GM18867 (cell line): ENCODE measurements at regions not wholly inside any gene's neighbourhood (a gene's known extent, or its start where the extent isn't known, plus 50 kb on each side); places are given as distances from the start of the nearest gene placed in this dataset.
"Not testable (repeated sequence)": the region's sequence is repeated elsewhere in the genome, so short reads cannot be mapped to it uniquely, and the experiment has no call there.

Experiments
- ATAC-seq: cut with Tn5 transposase; IDR thresholded peaks from one replicate; pipeline ENCODE4 v1.9.1; 2021; ENCODE audit warnings: mild to moderate bottlenecking, moderate library complexity; ENCODE audit not compliant: unreplicated experiment

DNA sequence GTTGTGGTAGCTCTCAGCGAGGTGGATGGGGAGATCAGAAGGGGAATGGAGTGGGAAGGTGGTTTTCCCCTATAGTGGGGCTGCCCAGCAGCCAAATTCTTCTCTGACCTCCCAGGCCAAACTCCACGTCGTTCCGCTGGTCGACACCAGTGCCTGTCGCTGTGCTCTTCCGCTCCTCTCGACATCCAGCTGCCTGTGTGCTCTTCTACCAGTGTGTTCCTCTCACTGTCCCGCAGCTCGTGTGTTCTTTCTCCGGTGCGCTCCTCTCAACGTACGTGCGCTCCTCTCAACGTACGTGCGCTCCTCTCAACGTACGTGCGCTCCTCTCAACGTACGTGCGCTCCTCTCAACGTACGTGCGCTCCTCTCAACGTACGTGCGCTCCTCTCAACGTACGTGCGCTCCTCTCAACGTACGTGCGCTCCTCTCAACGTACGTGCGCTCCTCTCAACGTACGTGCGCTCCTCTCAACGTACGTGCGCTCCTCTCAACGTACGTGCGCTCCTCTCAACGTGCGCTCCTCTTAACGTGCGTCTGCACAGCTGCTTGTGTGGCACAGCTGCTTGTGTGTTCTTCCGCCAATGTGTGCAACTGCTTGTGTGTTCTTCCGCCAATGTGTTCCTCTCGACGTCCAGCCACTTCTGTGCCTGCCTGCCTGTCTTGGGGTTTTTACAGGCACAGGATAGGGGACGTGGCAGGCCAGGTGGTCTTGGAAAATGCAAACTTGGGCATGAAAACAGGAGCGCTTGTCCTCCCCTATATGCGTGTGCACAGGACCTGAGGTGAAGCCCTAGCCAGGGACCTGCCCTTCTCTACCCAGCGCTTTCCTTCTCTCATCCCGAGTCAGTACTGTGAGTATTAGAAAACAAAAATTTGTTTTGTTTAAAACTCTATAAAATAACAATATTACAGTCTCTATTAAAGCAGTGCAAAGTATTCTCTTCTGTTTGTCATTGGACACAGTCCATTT is 991.1 kb downstream of the GBE1 start:
- ATAC-seq, result no peak

DNA sequence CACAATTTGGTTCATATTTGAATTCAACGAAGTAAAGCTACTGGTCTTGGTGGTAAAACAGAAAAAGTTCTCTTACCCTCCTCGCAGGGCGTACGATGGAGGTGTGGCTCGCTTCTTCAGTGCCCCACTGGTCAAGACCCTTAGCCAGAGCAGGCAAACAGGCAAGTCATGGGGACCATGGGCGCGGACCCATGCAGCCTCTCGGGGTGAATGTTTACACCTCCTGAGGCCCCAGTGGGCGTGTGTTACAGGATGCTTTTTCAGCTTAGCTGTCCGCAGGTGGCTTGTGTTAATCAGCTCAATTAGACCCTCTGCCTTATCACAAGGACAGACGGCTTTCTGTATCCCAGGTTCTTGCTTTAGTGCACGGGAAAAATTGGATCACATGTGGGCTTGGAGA is 991.8 kb downstream of the GBE1 start:
- no peak for ATAC-seq

DNA sequence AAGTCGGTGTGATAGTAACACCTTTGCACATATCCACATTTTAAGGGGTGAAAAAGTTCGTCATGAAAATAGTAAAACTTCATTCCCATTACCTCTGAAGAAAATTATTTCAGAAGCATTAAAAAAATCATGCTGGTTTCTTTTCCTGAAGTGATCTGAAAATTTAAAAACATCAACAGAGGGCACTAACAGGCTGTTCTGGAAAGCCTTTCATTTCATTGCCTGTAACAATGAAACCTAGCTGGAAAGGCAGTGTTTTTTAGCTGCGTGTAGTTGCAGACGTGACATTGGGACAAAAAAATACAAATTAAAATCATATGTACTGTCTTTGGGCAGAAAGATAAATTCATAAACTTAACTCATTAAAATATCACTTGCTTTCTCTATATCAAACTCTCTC is 993.8 kb downstream of the GBE1 start:
- no peak for ATAC-seq

DNA sequence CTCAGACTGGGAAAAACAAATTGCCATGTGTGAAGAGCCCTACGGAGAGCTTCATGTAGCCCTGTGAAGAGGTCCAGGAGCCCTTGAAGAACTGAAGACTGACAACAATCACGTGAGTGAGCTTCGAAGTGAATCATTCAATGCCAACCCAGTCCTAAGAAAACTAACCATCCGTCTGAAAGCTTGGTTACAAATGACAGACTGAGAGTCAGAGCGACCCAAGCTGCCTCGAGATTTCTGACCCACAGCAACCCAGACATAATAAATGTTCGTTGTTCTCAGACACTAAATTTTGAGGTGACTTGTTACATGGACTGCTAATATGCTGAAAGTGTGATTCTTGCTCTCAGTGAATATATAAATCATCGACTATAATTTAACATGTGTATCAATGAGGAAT is 987.2 kb upstream of the ROBO1 start:
- ATAC-seq, result no peak

DNA sequence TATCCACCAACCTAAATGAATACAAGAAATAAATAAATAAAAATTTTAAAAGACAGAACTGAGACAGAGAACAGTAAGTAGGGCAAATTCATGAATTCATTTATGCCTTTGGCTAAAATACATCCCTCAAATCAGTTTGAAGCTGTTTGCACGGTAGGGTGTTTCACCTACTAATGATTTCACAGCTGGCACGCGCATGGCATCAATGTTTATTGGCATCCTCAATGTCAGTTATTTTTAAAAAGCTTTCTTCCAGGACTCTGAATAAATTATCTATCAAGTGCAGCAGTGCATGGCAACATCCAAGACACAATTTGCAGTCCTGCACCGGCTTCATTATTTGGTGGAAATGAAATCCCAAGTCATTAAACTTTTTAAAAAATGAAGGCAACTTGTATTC is 985.2 kb upstream of the ROBO1 start:
- no peak for ATAC-seq

DNA sequence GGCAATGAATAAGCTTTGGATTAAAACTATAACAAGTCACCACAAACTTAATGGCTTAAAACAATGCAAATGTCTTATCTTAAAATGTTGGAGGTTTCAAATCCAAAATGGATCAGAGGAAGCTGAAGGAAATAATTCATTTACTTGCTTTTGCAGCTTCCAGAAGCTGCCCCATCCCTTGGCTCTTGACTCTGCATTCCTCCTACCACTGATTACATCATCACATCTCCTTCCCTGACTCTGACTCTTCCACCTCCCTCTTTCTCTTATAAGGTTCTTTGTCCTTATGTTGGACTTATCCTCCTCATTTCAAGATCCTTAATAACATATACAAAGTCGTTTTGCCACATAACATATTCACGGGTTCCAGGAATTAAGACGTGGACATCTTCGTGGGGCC is 982.8 kb upstream of the ROBO1 start:
- no peak for ATAC-seq

DNA sequence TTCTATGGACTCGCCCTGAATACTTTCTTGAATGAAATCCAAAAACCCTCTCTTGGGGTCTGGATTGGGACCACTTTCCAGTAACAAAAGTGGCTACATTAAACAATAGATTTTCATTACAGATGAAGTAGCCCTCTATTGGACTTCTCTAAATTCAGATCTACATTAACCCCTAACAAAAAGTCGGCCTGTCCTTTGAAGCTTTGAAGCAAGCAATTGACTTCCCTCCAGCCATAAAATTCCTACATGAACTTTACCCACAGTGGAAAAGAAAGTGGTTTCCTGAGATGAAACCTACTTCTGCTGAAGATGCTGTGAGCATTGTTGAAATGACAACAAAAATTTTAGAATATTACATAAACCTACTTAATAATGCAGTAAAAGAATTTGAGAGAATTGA is 967.1 kb upstream of the ROBO1 start:
- ATAC-seq, result no peak

DNA sequence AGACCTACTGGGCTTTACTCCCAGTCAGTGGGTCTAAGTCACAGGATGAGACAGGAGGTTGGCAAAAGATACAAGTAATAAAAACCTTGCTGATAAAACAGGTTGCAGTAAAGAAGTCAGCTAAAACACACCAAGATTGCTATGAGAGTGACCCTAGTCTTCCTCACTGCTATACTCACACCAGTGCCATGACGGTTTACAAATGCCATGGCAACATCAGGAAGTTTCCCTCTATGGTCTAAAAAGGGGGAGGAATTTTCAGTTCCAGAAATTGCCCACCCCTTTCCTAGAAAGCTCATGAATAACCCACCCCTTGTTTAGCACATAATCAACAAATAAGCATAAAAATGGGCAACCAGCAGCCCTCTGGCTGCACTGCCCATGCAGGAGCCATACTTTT is 966.7 kb upstream of the ROBO1 start:
- ATAC-seq, result no peak

DNA sequence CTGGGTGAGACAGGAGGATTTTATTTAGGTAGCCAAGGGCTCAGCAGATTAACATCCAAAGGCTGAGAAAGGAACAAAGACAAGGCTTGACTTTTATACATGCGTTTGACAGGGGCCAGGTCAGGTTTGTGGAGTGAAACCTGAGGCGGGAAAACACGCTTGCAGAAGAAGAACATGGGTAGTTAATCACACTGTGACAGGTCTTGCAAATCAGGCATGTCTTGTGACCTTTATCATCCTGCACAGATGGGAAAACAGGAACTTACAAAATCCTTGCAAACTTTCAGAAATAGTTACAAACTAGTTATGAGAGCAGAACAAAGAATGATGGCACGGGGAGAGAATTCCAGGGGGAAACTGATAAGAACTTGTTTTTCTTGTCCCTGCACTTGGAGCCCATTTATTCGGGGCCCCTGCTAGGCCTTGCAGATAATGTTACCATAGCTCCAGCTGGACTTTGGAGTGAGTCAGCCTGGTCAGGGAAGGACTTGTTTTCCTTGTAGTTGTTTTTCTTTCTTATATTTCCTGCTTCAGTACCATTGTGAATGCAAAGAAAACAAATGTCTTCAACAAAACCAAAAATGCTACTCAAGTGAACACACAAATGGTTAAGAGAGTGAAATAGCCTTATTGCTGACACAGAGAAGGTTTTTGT is 965.9 kb upstream of the ROBO1 start:
- no peak for ATAC-seq

DNA sequence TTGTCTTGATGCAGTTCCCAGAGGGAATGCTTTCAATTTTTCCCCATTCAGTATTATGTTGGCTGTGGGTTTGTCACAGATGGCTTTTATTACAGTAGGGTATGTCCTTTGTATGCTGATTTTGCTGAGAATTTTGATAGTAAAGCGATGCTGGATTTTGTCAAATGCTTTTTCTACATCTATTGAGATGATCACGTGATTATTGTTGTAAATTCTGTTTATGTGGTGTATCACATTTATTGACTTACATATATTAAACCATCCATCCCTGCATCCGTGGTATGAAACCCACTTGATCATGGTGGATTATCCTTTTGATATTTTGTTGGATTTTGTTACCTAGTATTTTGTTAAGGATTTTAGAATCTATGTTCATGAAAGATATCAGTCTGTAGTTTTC is 959.8 kb upstream of the ROBO1 start:
- ATAC-seq, result not testable (repeated sequence)

DNA sequence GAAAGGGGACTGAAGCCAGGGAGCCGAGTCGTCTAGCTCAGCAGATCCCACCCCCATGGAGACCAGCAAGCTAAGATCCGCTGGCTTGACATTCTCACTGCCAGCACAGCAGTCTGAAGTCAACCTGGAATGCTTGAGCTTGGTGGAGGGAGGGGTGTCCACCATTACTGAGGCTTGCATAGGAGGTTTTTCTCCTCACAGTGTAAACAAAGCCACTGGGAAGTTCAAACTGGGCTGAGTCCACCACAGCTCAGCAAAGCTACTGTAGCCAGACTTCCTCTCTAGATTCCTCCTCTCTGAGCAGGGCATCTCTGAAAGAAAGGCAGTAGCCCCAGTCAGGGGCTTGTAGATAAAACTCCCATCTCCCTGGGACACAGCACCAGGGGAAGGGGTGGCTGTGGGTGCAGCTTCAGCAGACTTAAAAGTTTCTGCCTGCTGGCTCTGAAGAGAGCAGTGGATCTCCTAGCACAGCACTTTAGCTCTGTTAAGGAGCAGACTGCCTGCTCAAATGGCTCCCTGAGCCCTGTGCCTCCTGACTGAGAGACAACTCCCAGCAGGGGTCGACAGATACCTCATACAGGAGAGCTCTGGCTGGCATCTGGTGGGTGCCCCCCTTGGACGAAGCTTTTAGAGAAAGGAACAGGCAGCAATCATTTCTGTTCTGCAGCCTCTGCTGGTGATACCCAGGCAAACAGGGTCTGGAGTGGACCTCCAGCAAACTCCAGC is 942.0 kb upstream of the ROBO1 start:
- ATAC-seq, result not testable (repeated sequence)

DNA sequence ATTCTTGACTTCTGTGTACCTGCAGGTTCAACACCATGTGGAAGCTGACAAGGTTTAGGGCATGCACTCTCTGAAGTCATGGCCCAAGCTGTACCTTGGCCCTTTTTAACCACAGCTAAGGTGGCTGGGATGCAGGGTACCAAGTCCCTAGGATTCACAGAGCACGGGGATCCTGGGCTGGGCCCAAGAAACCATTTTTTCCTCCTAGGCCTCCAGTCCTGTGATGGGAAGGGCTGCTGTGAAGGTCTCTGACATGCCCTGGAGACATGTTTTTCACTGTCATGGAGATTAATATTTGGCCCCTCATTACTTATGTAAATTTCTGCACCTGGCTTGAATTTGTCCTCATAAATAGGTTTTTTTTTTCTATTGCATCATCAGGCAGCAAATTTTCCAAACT is 937.5 kb upstream of the ROBO1 start:
- no peak for ATAC-seq

DNA sequence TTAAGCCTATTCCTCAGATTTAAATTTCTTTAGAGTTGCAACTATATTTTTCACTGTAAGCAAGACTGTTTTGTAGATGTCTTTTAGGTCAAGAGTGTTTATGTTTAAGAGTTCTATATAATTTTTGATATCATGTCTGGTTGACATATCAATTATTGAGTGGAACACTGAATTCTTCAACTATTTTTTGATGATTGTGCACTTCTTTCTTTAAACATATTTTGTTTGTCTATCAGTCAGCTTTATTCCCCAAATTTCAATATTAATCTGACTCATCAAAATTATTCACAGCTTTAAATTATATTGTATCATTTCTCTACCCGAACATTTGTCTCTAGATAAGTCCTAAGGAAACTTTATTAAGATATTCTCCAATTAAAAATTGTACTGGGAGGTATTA is 933.6 kb upstream of the ROBO1 start:
- ATAC-seq, result no peak

DNA sequence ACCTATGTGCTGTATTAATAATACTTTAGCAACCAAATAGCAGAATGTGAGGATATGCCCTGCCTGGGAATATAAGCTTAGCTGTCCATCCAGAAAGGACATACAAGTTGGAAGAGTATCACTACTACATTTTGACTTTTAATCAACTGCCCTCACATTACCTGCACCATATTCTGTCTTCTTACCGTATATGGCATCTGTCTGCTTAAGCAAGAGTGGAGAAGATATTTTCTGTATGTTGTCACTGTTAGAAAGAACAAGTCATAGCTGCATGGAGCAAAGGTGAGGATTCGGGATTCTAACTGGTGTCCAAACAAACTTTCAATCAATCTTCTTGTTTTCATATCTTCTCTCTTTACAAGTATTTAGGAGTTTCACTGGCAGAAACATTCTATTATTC is 929.5 kb upstream of the ROBO1 start:
- ATAC-seq, result no peak

DNA sequence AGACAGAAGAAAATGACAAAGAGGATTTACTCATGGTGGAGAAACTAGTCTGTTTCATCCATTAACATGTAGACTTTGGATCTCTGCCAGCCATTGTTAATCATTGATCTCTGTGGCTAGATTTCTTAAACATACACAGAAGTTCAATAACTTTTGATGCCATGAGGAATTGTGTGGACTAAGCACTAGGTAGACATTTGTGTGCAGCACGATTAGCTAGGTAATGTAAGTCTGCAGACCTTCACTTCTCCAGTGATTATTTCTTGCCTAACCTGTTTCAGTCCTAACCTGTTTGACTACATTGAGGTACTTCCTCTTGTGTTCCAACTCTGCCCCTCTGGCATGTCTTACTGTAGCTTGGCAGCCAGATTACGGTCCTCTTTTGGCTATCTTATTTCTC is 928.5 kb upstream of the ROBO1 start:
- ATAC-seq, result no peak

DNA sequence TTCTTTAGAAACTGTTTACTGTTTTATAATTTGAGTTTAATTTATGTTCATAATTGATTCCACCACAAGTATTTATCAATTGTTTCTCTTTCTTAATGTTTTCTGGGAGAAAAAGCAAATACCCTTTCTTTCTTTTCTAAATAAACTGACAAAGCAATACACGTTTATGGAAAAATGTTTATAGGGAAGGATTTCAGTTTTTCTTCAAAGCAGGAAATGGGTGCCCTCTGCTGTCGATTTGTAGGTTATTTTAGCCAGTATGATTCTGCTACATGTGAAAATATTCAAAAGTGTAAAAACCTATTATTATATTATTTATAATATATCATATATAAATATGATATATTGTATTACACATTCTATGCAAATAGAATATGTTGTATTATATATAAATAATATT is 921.0 kb upstream of the ROBO1 start:
- no peak for ATAC-seq

DNA sequence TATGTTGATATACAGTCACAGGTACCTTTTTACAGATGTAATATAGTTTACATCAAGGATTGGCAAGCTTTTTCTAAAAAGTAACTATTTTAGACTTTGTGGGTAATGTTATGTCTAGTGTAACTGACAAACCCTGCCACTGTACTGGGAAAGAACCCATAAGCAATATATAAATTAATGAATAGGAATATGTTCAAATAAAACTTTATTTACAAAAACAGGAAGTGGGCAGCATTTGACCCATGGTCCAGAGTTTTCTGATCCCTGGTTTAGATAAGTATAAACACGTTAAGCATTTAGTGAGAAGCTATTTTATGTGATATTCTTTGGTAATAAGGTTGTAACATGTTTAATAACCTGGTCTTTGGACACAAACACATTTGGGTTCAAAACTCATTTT is 915.2 kb upstream of the ROBO1 start:
- ATAC-seq, result no peak

DNA sequence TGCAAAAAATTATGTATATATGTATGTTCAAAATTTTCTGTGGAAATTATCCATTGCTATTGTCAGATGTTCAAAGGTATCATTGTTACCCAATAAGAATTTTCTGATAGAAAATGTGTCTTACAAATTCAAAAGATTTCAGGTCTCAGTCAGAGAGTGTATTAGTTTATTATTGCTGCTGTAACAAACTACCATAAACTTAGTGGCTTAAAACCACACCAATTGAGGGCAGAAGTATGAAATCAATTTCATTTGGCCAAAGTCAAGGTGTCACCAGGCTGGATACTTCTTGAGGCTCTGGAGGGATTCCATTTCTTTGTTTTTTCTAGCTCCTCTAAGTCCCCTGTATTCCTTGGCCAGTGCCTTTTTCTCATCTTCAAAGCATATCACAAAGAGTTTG is 914.4 kb upstream of the ROBO1 start:
- ATAC-seq, result no peak

DNA sequence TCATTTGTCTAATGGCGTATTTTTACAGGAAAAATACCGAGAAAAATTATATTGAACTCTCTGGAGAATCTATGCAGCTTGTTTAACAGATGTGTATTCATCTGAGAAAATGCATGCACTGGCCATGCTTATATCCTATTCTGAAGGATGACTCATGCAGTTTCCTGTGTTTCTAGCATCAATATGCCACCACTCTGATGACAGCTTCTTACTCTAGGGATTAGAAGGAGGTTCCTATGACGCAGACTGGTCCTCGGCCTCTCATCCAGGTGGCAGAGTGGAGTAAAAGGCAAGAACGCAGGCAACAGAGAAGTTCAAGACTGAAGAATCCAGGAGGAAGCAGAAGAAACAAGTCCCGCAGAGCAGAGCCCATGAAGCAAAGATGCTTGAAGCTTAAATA is 910.0 kb upstream of the ROBO1 start:
- ATAC-seq, result no peak

DNA sequence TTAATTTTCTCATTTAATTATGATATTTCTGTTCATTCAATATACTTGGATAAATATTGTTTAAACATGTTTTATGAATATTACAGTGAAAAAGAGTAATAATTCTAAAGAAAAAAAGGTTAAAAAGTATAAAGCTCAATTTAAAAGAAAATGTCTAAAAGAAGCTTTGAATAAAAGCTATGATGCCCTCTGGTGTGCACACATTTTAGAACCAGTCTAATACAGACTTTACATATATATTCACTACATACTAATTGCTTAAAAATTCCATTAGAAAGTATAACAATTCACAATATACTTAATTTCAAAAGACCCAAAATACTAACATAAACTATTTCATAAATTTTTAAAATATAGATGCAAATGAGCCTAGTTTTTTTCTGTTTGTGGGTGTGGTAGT is 909.1 kb upstream of the ROBO1 start:
- no peak for ATAC-seq

DNA sequence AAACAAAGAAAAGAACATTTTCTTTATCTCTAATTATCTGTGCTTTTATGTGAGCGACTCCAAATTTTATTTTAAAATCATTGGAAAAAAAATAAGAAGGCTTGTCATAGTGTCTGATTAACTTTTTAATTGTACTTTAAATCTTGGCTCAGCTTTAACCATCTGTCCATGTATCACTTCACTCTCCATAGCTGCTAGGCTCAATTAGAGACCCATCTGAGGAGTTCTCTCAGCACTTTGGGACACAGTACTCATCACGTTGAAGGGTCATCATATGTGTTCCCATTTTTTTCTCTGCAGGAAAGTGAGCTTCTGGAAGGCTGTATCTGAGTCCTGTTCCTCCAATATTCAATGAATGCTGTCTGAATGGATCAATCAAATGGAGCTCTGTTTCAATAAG is 908.5 kb upstream of the ROBO1 start:
- ATAC-seq, result no peak

DNA sequence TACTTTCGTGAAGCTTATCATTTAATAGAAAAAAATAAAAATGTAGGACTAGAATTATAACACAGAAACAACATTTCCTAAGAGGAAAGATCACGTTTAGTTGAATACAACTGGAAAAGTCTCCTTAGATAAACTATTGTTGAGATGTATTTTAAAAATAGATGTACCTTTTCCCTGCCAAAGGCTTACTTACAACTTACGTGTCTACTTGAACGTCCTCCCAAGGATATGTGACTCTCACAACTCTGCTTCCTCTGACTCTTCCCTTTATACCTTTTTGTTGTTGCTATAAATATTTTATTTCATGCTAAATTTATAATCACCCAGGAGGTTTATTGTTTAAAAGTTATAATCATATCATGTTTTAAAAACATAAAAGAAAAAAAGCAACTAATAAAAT is 908.0 kb upstream of the ROBO1 start:
- no peak for ATAC-seq
